DMS79 (cell line): ENCODE measurements at regions not wholly inside any gene's neighbourhood (a gene's known extent, or its start where the extent isn't known, plus 50 kb on each side); places are given as distances from the start of the nearest gene placed in this dataset.

ENCODE experiments used
- DNase-seq: peaks from one replicate; lab custom pipeline; 2025; lab: John Stamatoyannopoulos, UW

DNA sequence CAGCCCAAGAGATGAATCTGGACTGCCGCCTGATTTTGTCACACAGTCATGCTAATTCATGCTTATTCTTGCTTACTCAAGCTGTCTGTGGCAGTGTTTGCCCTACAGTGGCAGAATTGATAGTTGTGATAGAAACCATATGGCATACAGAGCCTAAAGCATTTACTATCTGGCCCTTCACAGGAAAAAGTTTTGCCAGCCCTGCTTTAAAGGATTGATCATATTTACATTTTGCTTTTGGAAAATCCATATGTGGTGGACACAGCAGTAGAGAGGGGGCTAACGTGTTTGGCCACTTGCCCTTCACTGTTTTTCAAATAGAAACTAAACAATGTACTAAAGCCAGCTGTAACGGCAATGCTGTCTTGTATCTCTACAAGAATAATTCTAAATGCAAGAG, 974.0 kb upstream of the GHITM start:
- no peak for DNase-seq

DNA sequence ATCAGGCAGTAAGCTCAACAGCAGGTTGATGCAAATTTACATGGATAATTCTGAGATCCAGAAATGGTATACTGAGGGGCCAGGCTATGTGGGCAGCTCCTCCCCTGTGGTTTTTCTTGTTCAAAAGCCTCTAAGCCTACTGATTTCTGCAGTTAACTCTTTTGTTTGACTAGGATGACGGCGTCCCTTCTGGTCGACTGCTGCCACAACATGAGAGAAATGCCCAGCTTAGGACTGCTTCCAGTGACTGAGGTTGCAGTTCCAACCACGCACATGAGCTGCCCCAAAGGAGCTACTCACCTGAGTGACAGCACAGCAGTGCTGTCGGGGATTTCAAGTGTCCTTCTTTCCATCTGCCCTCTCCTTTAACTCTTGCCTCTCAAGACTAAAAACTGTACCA, 973.0 kb upstream of the GHITM start:
- no peak for DNase-seq

DNA sequence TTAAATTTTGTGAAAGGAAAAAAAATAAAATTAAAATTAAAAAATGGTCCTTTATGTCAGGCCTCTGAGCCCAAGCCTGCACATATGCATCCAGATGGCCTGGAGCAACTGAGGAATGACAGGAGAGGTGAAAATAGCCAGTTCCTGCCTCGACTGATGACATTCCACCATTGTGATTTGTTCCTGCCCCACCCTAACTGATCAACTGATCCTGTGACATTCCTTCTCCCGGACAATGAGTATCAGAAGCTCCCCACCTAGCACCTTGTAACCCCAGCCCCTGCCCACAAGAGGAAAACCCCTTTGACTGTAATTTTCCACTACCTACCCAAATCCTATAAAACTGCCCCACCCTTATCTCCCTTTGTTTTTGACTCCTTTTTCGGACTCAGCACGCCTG, 972.2 kb upstream of the GHITM start:
- DNase-seq, result no peak

DNA sequence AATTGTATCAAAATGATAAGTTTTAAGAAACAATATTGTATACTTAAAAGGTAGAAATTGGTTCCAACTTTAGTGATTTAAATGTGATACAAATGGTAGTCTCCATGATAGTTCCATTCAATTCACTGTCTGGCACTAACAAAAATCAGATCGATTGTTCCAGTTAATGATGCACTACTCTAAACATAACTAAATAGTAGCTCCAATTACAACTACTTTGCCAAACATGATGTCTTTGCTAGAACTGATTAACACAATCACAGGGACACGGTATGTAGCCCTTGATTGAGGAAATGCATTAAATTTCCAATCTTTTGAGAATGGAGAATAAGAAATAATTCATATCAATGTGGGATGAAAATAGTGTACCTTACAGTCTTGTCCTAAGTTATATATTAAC, 962.4 kb upstream of the GHITM start:
- DNase-seq, result no peak

- DNase-seq, result no peak
These were observed 960.8 kb upstream of the GHITM start for GRCh38 chr10:83178526-83178925.

DNA sequence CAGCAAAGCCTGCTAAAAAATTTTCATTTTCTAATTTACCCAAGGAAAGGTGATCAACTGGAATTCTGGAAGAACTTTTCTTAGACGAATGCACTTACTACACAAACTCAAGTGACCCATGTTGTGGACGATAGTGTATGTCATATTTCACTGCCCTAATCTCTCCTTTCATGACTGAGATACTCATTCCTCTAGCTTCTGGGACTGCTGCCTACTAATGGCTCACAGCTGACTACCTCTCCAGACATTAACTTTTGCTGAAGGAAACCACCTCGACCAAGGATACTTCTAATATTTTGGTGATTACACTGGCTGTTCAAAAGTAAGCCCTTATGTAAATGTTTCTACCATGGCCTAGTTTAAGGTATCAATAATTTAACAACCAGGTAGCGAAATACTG, 959.9 kb upstream of the GHITM start:
- DNase-seq, result no peak

DNA sequence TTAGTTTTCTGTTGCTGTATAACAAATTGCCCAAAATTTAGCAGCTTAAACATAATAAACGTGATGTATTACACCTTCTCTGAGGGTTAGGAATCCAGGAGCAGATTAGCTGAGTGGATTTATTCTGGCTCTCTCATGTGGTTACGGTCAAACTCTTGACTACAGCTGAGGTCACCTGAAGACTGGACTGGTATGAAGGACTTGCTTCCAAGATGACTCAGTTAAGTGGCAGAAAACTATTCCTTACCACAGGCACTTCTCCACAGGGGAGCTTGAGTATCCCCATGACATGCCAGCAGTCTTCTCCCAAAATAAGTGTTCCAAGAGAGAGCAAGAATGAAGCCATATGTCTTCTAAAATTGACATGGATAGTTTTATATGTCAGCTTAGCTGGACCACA, 957.2 kb upstream of the GHITM start:
- DNase-seq, result no peak

- no peak for DNase-seq
These were observed 954.7 kb upstream of the GHITM start for GRCh38 chr10:83184641-83185040.

DNA sequence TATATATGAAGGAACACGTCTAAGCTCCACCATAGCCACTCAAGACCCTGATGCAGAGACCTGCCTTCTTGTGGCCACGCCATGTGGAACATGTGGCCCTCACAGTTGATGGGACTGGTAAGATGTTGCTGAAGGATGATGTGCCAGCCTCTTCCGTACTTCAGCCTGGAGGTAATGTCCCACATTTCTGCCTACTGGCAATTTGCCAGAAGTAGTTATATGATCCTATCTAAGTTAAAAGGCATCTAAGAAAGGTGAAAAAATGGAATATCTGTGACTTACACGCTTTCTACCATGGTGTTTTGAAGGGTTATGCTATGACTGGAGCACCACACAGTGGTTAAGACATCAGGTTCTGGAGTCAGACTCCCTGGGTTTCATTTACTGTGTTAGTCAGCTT, 948.7 kb upstream of the GHITM start:
- DNase-seq, result no peak

DNA sequence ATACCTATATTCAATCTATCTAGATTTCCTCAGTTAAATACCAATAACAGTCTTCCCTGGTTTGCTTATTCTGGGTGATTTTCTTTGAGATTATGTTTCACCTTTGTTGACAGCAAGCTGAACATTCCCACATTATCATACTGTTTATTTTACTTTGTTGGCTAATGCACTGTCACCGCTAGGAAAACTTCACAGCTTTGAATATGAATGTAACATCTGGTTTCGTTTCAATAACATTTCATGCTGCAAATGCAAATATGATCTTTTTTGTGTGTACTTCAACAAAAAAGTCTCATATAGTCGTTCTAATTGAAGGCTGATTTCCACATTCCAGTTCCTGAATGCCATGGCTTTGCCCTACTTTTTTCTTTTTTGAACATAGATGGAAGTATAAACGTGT, 946.3 kb upstream of the GHITM start:
- no peak for DNase-seq

DNA sequence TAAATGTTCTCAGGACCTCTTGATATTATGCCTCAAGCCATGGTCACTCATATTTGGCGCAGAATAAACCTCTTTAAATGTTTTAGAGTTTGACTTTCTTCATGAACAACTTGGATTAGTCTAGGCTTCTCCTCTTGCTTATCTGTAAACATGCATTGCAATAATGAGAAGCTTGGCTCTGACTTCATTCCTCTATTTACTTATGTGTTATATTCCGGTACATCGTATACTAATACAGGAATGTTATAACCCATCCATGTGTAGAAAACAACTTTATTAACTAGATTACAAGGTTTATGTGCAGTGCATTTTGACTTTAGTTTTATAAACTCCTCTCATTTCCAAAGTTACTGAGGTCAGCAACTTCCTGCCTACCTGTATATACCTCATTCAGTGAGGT, 944.3 kb upstream of the GHITM start:
- DNase-seq, result no peak

DNA sequence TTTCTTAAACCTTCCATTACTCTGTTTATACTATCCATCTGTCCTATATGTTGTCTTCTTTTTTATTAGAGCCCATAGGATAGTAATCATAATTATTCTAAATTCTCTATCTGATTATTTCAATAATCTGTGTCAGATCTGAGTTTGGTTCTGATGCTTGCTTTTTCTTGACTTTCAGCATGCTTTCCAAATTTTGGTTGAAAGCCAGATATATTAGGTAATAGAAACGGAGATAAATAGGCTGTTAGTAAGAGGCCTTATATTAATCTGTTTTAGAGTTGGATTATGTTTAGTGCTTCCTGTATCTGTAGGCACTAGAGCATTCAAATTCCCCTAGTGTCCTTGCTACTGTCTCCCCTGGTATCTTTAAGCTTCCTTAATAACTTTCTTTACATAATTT, 939.9 kb upstream of the GHITM start:
- no peak for DNase-seq

GRCh38 chr10:83205861-83206260, 933.4 kb upstream of the GHITM start:
- DNase-seq, result no peak

- no peak for DNase-seq
These were observed 926.5 kb upstream of the GHITM start for GRCh38 chr10:83212632-83213334.

DNA sequence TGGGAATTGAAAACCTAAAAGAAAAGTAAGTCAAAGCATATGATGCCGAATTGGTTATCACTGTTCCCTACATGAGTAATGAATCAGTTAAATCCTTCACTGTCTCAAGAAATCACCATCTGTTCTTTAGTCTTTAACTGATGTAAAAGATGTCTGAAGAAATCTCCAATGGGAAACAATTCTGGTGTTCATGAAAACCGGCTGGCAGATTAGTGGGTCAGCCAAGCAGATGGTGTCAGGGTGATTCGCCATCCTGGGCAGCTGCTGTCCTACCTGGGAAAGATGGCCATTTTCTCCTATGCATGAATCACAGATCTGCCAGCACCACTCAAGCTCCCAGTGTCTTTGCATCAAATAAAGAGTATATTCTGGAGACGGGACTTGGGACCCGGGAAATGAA, 925.2 kb upstream of the GHITM start:
- no peak for DNase-seq

GRCh38 chr10:83218205-83218604, 921.1 kb upstream of the GHITM start:
- no peak for DNase-seq

DNA sequence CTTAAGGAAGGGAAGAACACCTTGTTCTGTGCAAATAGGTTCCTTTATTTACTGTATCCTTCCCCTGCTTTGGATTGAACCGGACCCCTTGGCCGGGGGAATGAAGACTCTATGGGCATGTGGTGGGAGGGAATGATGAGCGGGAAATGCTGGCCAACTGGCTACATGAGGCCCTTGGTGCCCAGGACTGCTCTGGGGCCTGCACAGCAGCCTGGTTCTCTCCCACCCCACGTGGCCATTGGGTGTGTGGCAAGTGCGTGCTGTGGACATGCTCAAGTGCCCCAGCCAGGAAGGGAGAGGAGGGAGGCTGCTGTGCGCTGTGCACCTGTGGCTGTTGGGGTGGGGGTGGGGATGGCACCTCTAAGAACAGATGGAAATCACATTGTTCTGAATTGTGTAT, 917.0 kb upstream of the GHITM start:
- no peak for DNase-seq

- no peak for DNase-seq
These were observed 916.2 kb upstream of the GHITM start for GRCh38 chr10:83222832-83223742.

GRCh38 chr10:83225781-83226180, 913.5 kb upstream of the GHITM start:
- DNase-seq, result no peak

- no peak for DNase-seq
These were observed 909.3 kb upstream of the GHITM start for GRCh38 chr10:83229991-83230390.

DNA sequence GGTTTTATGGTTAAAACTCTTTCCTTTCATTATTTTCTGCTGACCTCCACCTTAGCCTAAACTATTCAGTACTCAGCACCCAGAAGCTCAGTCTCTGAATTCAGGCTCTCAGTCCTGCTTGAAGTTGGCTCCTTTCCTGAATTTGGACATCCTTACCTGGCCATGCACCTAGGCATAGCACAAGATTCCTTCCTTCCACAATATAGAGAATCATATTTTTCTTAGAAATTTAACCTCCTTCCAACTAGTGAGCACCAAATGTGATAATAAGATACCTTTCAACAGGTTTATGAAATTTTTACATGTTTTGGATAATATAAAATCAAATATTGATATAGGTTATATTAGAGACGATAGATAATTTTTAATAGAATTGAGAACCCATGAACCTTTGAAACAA, 905.6 kb upstream of the GHITM start:
- DNase-seq, result no peak

GRCh38 chr10:83248106-83248631, 891.1 kb upstream of the GHITM start:
- DNase-seq, result no peak

DNA sequence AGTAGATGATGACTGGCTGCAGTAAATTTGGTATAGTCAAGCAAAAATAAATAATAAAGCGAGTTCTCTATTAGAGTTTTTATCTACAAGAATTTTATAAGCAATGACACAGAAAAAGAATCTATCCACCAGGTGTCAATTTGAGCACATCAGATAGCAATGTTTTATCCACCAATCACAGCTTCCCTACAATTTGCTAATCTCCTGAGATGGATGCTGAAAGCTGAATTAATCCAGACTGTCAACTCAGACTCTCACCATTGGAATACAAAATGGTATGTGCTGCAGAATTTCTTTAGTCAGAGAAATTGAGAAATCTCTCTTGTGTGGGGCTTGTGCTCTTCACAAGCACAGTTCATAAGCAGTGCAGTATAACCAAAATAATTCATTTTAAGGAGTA, 888.9 kb upstream of the GHITM start:
- no peak for DNase-seq
